ENCODE measurements at regions not wholly inside any gene's neighbourhood (a gene's known extent, or its start where the extent isn't known, plus 50 kb on each side); places are given as distances from the start of the nearest gene placed in this dataset.

DNA sequence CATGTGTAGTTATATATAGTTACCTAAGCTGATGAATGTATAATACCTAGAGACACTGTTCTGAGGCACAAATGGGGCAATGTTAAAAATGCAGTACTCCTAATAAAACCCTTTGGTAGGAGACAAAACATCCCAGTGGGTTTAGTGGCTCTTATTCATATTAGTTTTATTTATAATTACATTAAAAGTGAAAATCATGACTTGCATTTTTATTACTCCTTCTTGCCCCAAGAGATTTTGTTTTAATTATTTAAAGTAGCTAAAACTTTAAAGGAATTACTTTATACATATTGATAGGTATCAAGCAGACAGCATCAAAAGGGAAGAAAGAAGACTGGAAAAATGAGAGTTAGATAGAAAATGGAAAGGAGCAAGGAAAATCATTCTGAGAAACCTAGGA is 688.6 kb downstream of the GALC start:
- Histone ChIP-seq H3K9me3 (ENCODE audit: control insufficient read depth, insufficient read depth, low read length) (no peaks in the 10 kb centered on the region), H3K4me2 (ENCODE audit: low read depth, low read length) (no peak overlapping the region), H2AFZ (replicated peaks; ENCODE audit: low read length, poor library complexity) (no peak overlapping the region), H4K8ac (ENCODE audit: low read depth in 2 of 2, low read length in 2 of 2) (no peak overlapping the region), H2AK9ac (replicated peaks; ENCODE audit: low read depth, low read length, poor library complexity) (no peak overlapping the region), H4K20me1 (ENCODE audit: insufficient read depth, low read length) (no peaks in the 10 kb centered on the region), H3K4me1 (ENCODE audit: control insufficient read depth, insufficient read depth, low read length) (no peaks in the 10 kb centered on the region), H3K27me3 (ENCODE audit: control insufficient read depth, insufficient read depth, low read length) (no peaks in the 10 kb centered on the region), H2BK120ac (ENCODE audit: low read depth, low read length) (no peak overlapping the region), H3K36me3 (ENCODE audit: control insufficient read depth, insufficient read depth, low read length) (no peaks in the 10 kb centered on the region), H3K56ac (ENCODE audit: extremely low read depth, insufficient read depth, low read length) (no peak overlapping the region), H2BK20ac (ENCODE audit: low read depth, low read length) (no peak overlapping the region), H4K91ac (ENCODE audit: insufficient read depth, low read depth, low read length) (no peak overlapping the region), H3K23ac (ENCODE audit: low read depth, low read length) (no peak overlapping the region), H3K79me1 (ENCODE audit: low read depth in 1 of 2, low read length in 2 of 2) (no peaks in the 10 kb centered on the region), H3K27ac (ENCODE audit: insufficient read depth, low read length) (no peak overlapping the region), H3K9me1 (ENCODE audit: insufficient read depth, low read length) (no peaks in the 10 kb centered on the region), H3K14ac (replicated peaks; ENCODE audit: low read depth, low read length) (no peak overlapping the region), H3K9ac (ENCODE audit: low read depth, low read length) (no peak overlapping the region), H3K18ac (ENCODE audit: low read depth, low read length) (no peak overlapping the region), H3K4me3 (ENCODE audit: insufficient read depth, low read depth, low read length) (no peak overlapping the region), H2AK5ac (ENCODE audit: low read depth, low read length) (no peak overlapping the region), H2BK15ac (ENCODE audit: low read depth, low read length) (no peak overlapping the region), H2BK5ac (ENCODE audit: low read depth, low read length, poor library complexity, severe bottlenecking) (no peak overlapping the region), H4K5ac (ENCODE audit: low read depth, low read length) (no peak overlapping the region), H3K4ac (ENCODE audit: low read depth, low read length) (no peak overlapping the region)
- ChIA-PET POLR2A (ENCODE audit: unreplicated experiment) (no interaction called here), CTCF (interaction anchor here (0.6 kb wide), 1 partner anchor 17 kb away, joined by 3 read pairs; no protein-coding TSS in a partner anchor)
- dilution Hi-C loops (cut with HindIII; ENCODE audit: low sequenced_read_pairs, unreplicated experiment) (no loop called here), intact Hi-C loops (cut with micrococcal nuclease) (no loop called here), in situ Hi-C loops (cut with MboI; ENCODE audit: low sequenced_read_pairs) (no loop called here)
- TF ChIP-seq FOS (IDR thresholded peaks at IDR 0.05; ENCODE audit: low read depth, low read length) (no peak), SMC3 (IDR thresholded peaks at IDR 0.05; ENCODE audit: low read depth, low read length) (no peak), RCOR1 (IDR thresholded peaks at IDR 0.05; ENCODE audit: insufficient replicate concordance, low read length) (no peak), MAFK (IDR thresholded peaks at IDR 0.05; ENCODE audit: low read depth, low read length) (no peak), MAZ (IDR thresholded peaks at IDR 0.05; ENCODE audit: borderline replicate concordance, low read depth, low read length) (no peak), MXI1 (IDR thresholded peaks at IDR 0.05; ENCODE audit: borderline replicate concordance, low read depth, low read length) (no peak), NFE2L2 (IDR thresholded peaks at IDR 0.05; ENCODE audit: low read depth, low read length) (peak; percentile 73)
- TF ChIP-seq, protein P1, sequence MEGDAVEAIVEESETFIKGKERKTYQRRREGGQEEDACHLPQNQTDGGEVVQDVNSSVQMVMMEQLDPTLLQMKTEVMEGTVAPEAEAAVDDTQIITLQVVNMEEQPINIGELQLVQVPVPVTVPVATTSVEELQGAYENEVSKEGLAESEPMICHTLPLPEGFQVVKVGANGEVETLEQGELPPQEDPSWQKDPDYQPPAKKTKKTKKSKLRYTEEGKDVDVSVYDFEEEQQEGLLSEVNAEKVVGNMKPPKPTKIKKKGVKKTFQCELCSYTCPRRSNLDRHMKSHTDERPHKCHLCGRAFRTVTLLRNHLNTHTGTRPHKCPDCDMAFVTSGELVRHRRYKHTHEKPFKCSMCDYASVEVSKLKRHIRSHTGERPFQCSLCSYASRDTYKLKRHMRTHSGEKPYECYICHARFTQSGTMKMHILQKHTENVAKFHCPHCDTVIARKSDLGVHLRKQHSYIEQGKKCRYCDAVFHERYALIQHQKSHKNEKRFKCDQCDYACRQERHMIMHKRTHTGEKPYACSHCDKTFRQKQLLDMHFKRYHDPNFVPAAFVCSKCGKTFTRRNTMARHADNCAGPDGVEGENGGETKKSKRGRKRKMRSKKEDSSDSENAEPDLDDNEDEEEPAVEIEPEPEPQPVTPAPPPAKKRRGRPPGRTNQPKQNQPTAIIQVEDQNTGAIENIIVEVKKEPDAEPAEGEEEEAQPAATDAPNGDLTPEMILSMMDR (conservative IDR thresholded peaks at IDR 0.05; ENCODE audit: low read depth, low read length): no peak
- BruUV-seq (replicated peaks): no TSS peak
- DNase-seq: no peak
- no peak for ATAC-seq (ENCODE audit: low read depth)

Data from IMR-90 (cell line).